HG03565 (cell line): ENCODE measurements at regions not wholly inside any gene's neighbourhood (a gene's known extent, or its start where the extent isn't known, plus 50 kb on each side); places are given as distances from the start of the nearest gene placed in this dataset.

Source experiments
- ATAC-seq: cut with Tn5 transposase; IDR thresholded peaks from one replicate; pipeline ENCODE4 v1.9.1; 2021; ENCODE audit warnings: mild to moderate bottlenecking, moderate library complexity; ENCODE audit not compliant: unreplicated experiment

DNA sequence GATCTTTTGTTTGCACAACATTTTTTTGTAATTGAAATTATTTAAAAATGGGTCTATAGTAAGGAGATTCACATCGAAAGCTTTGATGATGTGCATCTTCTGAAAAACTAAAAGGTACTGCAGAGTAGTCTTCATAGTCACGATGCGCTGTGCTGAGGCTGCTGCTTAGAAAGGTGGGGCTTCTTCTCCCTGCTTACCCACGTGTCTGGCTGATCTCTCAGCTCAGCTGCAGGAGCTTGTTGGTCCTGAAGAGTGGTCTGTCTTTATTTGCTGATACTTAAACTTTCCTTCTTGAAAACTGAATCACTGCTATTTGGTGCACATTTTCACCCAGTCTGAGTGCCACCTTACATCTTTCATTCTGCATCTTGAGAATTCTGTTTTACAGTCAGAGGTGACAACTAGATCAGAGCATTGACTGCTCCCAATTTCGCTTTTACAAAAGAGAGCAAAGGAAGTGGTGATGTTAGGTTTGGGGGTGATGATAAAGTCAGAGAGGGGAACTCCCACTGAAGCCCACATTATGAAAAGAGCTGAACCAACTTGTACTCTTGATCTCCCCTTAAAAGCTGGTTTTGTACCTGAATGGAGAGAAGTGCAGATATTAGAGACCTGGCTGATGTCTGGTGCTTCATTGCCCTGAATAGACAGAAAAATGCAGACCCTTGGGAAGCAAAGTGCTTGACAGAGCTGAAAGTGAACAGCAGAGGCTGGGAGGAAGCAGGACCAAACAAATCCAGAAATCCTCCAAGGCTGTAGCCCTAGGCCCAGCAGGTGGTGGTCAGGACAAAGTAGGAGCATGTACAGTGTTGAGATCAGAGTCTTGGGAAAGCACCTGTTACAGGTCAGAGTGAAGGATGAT, 984.5 kb downstream of the TSN start:
- ATAC-seq = no peak

DNA sequence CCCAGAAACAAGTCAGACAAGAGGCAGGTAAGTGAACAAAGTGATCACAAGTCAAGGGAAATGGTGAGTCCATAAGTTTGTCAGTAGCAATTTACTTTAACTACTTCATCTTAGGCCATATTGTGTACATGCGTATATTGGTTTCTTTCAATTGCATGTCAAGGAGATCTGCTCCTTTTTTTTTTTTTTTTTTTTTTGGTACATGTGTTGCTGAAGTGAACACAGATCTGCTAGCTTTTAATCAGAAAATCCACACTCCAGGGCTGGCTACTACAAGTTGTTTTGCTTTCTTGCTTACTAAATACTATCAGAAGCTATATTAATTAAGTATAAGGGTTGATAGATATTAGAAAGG, 985.1 kb downstream of the TSN start:
- ATAC-seq = no peak

DNA sequence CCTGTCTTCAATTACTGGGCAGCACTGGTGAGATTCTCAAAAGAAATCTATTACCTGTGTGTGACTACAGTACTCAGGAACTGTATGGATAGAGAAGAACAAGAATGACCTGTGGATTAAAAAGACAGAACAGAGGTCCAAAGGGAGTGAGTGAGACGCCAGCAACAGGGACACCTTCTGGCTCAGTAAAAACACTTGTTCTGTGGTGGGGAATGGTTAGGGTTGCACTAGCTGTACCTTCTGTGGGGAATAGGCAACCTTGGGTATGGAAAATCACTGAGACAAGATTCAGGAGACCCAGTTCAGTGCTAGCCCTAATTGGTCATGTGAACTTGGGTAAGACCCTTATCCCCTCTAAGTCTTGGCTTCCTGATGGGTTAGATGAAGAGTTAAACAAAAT, 986.0 kb downstream of the TSN start:
- no peak for ATAC-seq

DNA sequence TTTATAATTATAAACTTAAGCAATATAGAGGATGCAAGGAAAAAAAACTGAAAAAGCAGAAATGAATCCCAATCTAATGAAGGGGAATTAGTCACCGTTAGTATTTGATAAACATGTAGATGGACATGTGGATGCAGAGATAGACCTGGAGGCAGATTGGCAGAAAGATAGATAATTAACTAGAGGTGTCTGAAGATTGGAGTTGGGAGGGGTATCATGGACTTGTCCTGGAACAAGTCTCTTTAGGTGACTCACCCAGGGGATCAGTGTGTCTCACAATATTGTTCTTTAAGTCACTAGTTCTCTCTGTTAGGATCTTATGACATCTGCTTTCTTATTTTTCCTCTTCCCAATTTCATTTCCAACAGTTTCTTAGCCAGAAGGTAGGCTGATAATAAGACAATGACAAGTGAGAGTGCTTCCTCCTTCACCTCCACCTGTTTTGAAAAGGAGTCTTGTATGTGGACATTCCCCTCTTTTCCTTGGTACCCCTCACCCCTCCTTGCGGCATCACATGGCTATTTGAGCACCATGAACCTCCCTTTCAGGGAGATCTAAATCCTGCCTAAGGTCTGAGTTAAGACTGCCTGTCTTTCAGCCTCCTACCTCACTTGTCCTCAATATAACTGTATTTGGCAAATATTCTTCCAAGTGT, 987.7 kb downstream of the TSN start:
- ATAC-seq = no peak

DNA sequence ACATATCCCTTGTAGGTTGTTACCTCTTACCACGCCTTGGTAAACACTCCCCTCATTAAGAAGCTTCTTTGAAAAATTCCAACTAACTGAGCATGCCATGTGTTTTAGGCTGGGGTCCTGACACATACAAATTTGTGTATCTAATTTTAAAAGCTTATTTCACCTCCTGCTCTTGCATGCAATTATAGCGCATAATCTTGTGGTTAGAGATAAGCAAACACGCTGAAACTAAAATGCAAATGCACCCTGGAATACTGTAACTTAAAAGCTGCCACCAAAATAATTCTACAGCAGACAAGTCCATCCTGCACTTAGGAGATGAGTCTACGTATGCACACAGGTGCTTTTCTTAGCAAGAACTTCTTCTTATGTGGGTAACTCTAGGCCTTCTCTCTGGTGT, 990.2 kb downstream of the TSN start:
- ATAC-seq = no peak

DNA sequence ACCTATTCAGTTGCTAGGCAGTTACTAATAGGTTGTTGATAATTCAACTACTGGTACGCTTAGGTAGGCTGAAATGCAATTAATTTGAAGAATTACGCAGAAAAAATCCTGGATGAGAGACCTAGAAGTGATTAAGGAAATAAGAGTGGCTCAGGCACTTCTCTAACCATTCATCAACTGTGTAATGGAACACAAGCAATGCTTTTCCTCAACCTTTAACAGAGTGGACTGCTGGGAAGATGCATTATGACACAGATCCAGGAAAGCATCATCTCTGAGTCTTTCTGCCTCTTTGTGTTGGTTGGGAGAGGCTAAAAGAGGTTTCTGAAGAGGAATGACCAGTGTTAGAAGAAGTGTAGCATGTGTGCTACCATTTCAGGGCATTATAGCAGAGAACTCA, 992.2 kb downstream of the TSN start:
- no peak for ATAC-seq

DNA sequence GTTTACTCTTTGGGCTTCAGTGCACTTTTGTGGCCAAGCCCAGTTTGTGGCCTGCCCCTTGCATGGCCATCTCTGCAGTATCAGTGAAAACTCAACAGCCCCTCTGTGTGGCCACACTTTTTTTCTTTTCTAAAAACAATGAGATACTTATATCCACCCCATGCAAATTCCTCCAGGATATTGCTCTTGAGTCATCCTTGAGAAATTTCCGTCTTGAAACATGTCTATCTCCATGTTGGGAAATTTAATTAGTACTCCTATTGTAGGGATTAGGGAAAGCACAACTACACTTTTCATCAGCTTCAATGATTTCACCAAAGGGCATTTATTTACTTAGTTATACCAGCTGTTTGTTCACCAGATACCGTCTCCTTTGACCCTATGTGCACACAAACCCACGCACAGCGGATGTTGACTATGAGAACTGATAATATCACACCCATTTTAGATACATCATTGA, 993.1 kb downstream of the TSN start:
- no peak for ATAC-seq

DNA sequence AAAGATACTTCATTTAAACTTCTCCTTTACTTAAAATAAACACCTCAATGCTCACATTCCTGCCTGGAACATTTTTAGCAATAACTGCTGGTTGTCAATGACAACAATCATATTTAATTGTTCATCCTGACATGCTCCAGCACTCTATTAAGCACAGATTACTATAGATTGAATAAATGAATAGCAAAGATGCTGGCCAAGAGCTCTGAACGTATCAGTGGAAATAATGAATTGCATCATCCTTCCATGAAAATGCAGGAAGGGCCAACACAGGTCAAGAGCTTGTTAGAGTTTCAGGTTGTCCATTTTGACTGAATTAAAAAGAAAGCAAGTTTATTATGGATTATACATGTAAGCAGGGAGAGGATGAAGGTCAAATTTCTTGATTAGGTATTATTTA, 994.0 kb downstream of the TSN start:
- ATAC-seq = no peak

DNA sequence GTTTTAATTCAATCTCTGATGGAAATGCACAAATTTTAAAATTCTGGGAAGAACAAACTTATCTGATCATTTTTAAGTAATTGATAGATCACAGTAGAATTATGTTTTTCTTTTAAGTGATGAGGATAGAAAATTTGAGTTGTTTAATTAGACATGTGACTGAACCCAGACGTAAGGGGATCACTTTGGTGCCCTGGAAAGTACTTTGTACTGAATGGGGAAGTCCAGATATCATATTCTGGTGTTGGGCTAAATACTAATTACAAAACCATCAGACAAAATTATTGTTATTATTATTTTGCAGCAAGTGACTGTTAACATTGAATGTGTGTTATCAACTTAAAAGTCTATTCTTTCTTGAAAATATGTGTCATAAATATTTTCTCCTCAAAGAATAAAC, 994.6 kb downstream of the TSN start:
- ATAC-seq = no peak

DNA sequence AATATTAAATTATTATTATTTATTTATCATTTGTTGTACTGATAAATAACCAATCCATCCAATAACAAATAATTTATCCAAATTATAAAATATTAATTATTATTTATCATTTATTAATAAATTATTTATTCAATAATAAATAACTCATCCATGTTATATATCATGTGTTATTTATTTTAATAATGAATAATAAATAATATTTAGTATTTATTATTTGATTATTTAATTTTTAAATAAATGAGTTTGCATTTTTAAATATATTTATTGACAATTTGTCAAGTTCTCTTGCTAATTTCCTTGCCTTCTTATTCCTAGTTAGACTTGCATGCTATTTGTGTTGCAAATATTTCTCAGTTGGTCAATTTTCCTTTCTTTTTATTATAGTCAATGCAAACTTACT, 995.4 kb downstream of the TSN start:
- ATAC-seq = no peak

DNA sequence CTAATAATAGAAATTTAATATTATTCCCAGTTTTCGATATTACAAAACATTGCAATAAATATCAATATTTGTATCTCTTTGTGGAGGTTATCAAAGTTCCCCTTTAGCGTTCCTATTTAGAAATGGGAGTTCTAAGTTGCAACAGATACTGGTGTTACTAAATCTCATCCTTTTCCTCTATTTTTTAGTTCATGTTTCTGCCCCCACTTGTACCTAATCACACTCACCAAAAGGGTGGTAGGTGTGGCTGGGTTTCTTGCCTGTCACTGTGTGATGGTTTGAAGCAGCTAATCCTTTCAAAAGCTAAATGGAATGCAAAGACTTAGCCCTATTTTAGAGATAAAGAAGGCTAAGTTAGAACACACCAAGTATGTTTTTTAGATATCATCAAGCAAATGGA, 997.9 kb downstream of the TSN start:
- no peak for ATAC-seq

DNA sequence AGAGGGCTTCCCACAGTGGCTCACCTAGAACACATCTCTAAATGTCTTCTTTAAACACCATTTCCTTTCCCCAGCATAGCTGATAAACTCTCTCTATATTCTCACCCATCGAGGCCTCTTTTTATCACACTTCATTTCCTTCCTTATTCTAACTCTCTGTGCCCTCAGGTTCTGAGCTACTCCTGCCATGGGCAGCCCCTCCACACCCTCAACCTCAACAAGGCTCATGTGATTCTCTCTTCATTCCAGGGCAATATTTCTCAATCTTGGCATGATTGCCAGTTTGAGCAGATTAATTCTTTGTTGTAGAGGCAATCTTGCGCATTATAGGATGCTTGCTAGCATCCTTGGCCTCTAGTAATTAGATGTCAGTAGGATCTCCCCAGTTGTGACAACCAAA, 999.1 kb downstream of the TSN start:
- ATAC-seq = no peak

DNA sequence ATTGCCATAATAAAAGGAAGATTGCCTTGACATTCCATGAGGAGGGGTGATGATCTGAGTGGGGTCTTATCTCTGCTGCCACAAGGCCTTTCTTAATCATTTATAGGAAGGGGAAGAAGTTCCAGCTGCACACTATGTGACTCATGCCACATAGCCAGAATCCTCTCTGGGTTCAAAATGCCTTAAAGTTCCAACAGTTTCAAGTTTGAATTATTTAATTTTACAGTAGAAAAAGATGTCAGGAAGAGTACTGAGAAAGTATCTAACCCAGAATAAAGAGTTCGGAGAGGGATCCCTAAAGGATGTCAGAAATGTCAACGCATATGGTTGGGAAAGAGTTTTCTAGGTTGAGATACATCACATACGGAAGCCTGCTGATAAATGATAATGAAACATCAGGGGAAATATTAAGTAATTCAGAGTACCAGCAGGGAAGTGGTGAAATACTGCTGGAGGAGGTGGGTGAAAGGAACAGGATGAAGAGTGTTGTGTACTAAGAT, 999.9 kb downstream of the TSN start:
- ATAC-seq = no peak

DNA sequence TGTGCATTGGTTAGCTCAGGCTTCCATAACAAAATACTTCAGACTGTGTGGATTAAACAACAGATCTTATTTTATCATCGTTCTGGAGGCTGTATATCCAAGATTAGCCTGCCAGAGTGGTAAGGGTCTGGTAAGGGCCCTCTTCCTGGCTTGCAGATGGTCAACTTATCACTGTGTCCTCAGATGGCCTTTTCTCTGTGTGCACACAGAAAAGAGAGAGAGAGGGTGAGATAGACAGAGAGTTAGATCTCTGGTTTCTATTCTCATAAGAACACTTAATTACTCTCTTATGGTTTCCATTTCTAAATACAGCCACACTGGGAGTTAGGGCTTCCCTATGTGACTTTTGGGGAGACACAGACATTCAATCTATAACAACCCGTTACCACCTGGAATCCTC, 1003.5 kb downstream of the TSN start:
- ATAC-seq = no peak

DNA sequence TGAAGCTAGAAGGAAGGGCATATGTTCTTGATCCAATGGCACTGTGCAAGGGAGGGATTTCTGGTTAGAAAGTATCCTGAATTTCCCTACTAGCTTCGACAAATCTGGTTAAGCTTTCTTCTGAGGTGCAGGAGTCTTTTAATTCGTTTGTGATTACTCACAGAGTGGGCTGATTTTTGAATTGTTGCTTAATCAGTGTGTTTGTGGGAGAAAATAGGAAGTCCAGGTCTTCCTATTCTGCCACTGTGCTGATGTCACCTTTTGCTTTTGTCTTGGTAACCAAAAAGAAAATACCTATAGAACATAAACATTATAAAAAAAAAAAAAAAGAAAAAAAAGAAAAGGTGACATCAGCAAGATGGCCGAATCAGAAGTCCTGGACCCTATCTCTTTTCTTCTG, 1008.6 kb downstream of the TSN start:
- ATAC-seq = no peak

DNA sequence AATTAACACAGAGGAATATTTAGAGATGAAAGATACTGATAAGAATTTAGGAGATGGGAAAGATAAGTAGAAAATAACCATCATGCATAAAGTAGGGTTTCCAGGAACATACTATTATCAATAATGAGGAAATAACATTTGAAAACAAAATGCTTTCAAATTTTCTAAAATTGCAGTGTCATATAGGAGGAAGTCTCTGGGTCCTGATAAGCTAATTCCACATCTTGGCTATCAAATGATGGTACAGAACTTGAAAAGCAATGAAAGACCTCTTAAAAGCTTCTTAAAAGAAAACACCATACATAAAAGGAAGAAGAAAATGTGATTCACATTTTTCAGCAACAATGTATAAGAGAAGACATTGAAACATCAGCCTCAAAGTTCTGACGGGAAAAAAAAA, 1024.8 kb downstream of the TSN start:
- ATAC-seq = no peak

DNA sequence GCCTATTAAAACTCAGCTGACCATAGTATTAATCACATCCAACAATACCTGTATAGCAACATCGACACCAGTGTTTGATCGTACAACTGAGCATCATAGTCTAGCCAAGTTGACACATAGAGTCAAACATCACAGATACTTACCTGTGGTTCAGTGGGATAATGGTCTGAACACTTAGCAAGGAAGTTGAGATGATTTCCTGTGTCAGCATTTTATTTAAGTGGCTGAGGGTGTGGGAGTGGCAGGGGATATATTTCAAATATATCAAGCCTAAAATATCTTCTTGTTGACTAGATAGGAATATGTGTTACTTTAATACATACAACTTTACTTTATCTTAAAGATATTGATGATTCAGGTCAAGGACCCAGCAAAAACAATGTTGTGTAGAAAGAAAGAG, 1038.6 kb downstream of the TSN start:
- no peak for ATAC-seq

DNA sequence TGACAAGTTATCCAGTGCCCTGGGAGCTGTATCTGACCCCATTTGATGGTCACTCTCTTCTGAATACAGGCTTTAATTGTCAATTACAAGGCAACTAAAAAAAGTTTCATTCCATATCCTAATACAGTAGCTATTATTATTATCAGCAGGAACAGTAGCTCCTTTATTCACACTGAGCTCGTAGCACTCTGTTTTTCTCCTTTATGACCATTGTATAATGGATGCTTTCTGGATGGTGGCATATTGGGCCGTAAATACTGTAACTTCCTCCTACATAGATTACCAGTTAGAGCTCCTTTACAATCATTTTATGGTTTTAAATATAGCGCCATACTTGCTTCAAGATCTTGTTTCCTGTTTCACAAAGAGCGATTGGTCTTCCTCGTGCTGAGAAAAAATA, 1040.3 kb downstream of the TSN start:
- ATAC-seq = no peak

DNA sequence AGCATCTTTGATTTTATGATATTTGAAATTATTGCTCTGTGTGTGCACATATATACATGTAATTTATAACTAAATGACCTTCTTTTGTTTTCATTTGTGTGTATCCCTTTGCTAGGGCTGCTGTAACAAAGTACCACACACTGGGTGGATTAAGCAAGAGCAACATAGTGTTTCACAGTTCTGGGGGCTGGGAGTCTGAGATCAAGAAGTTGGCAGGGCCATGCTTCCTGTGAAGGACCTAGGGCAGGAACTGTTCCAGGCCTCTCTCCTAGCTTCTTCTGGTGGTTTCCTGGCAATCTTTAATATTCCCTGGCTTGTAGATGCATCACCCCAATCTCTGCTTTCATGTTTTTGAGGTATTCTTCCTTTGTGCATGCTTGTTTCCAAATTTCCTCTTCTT, 1043.9 kb downstream of the TSN start:
- no peak for ATAC-seq

DNA sequence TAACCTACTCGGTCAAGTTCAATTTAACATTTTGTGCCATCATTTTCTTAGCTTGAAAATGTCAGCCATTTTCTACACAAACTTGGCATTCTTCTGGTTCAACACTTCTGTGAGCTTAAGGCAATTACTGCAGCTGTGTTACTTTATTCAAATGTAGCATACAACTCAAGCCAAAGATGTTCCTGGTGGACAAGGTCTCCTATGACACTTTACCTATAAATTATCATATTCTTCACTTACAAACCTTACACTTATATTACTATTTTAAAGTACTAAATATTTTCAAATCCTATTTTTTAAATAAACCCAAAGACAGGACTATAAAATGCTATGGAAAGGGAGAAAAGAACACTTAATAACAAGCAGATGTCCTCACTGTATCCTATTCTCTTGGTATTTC, 1045.3 kb downstream of the TSN start:
- no peak for ATAC-seq

DNA sequence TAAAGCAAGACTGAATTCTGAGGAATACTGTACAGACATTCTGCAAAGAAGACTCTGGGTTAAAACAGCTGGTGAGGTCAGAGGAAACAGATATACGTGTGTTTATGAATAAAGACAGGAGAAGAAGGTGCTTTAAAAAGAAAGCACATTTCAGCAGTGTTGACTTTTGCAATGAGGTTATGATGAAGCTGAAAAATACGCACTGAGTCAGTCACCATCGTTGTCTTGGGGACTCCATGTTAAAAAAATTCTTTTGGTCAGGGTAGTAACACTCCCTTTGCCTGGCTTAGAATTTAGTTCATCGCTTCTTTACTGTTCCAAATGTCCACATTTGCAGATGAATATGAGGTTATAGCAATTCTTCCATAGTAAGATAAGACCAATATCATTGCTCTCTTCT, 1049.0 kb downstream of the TSN start:
- ATAC-seq = no peak

DNA sequence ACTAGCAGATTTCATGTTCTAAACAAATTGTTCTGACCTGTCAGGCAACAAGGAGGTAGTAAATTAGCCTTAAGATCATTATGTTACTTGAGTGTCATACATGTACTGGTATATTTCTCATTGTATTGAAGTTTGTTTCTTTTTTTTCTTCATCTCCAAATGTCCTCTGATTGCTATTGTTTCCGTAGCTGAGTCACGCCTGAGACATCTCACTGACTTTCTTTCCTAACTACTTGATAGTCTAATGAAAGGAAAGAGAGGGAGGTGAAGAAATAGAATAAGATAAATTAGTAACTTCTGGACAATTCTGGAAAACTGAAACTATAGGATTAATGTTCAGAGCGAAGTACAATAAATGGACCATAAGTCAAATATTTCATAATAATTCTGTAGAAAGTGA, 1049.9 kb downstream of the TSN start:
- no peak for ATAC-seq
